K562 (cell line): ENCODE measurements at regions not wholly inside any gene's neighbourhood (a gene's known extent, or its start where the extent isn't known, plus 50 kb on each side); places are given as distances from the start of the nearest gene placed in this dataset.

Experiments
- ATF4 ChIP-seq: fragments of 450-650 bp; formaldehyde crosslinking; IDR thresholded peaks from 2 replicates; pipeline ENCODE4 v1.4.0; 2022; ENCODE audit warnings: mild to moderate bottlenecking, moderate library complexity
- BRCA1 ChIP-seq, 2 experiments: fragments of 450-650 bp in 1 of 2; sonication (generic) in 1 of 2; formaldehyde crosslinking in 1 of 2; IDR thresholded peaks; 2 replicates each; pipeline versions ENCODE4 v1.5.0 to v1.6.1; 2017 to 2020; ENCODE audit warnings: mild to moderate bottlenecking in 1 of 2, missing genetic modification reagents in 1 of 2
- CBFA2T3 ChIP-seq: fragments of 450-650 bp; IDR thresholded peaks from 2 replicates; pipeline ENCODE4 v1.6.1; 2017
- CTCFL ChIP-seq: IDR thresholded peaks from 2 replicates; pipeline ENCODE4 v1.6.1; 2011; ENCODE audit warnings: borderline replicate concordance, low read depth, mild to moderate bottlenecking, moderate library complexity, low read length; ENCODE audit not compliant: insufficient read depth, poor library complexity, severe bottlenecking
- DMBX1 ChIP-seq: fragments of 250-450 bp; sonication (Bioruptor Pico); IDR thresholded peaks from 2 replicates; pipeline ENCODE4 v1.8.0; 2022; ENCODE audit warnings: inconsistent platforms, mild to moderate bottlenecking, moderate library complexity, borderline replicate concordance
- DPF2 ChIP-seq: fragments of 450-650 bp; IDR thresholded peaks from 2 replicates; pipeline ENCODE4 v1.6.1; 2016
- ELF2 ChIP-seq: fragments of 250-450 bp; sonication (Bioruptor Pico); IDR thresholded peaks from 2 replicates; pipeline ENCODE4 v1.5.0; 2021; ENCODE audit warnings: mild to moderate bottlenecking
- ELF4 ChIP-seq: fragments of 450-650 bp; formaldehyde crosslinking; IDR thresholded peaks from 2 replicates; pipeline ENCODE4 v1.4.0; 2022; ENCODE audit warnings: missing genetic modification characterization
- EZH2 ChIP-seq: IDR thresholded peaks from 2 replicates; pipeline ENCODE4 v1.6.1; 2012; ENCODE audit warnings: low read depth, mild to moderate bottlenecking, inconsistent platforms, low read length, borderline replicate concordance
- GABPB1 ChIP-seq: sonication (generic); formaldehyde crosslinking; IDR thresholded peaks from 2 replicates; pipeline ENCODE4 v1.8.0; 2022; ENCODE audit warnings: mild to moderate bottlenecking, missing genetic modification reagents
- HLTF ChIP-seq: fragments of 450-650 bp; IDR thresholded peaks from 2 replicates; pipeline ENCODE4 v1.6.1; 2016
- MCM3 ChIP-seq: fragments of 450-650 bp; IDR thresholded peaks from 2 replicates; pipeline ENCODE4 v1.6.1; 2016
- MNT ChIP-seq, 2 experiments: fragments of 450-650 bp; conservative IDR thresholded peaks; 2 replicates each; pipeline ENCODE4 v1.6.1; 2017; ENCODE audit warnings: mild to moderate bottlenecking in 2 of 2, moderate library complexity in 2 of 2
- MTF1 ChIP-seq: fragments of 250-450 bp; sonication (Bioruptor Pico); IDR thresholded peaks from 2 replicates; pipeline ENCODE4 v1.9.0; 2021; ENCODE audit warnings: moderate library complexity, mild to moderate bottlenecking, inconsistent platforms, borderline replicate concordance
- NCOA1 ChIP-seq: fragments of 450-650 bp; IDR thresholded peaks from 2 replicates; pipeline ENCODE4 v1.6.1; 2016; ENCODE audit warnings: low read depth
- NFIC ChIP-seq: fragments of 450-650 bp; IDR thresholded peaks from 2 replicates; pipeline ENCODE4 v1.6.1; 2017; ENCODE audit warnings: mild to moderate bottlenecking, inconsistent platforms
- OTX1 ChIP-seq: fragments of 450-650 bp; formaldehyde crosslinking; IDR thresholded peaks from 2 replicates; pipeline ENCODE4 v1.4.0; 2022; ENCODE audit warnings: mild to moderate bottlenecking
- POLR3G ChIP-seq: IDR thresholded peaks from 2 replicates; pipeline ENCODE4 v1.6.1; 2011; ENCODE audit not compliant: insufficient read length, insufficient replicate concordance; ENCODE audit errors: extremely low read depth
- SMAD4 ChIP-seq: fragments of 250-450 bp; sonication (Bioruptor Pico); conservative IDR thresholded peaks from 2 replicates; pipeline ENCODE4 v1.8.0; 2021; ENCODE audit warnings: inconsistent platforms, mild to moderate bottlenecking, moderate library complexity
- SMARCE1 ChIP-seq: fragments of 450-650 bp; IDR thresholded peaks from 2 replicates; pipeline ENCODE4 v1.7.1; 2016; ENCODE audit warnings: mild to moderate bottlenecking
- STAT5A ChIP-seq: IDR thresholded peaks from 2 replicates; pipeline ENCODE4 v1.6.1; 2012; ENCODE audit warnings: low read length, inconsistent platforms, borderline replicate concordance
- TCF7L2 ChIP-seq: fragments of 150-350 bp; IDR thresholded peaks from 2 replicates; pipeline ENCODE4 v1.6.1; 2016; ENCODE audit warnings: low read depth, mild to moderate bottlenecking, low read length, moderate library complexity
- TSC22D4 ChIP-seq: fragments of 450-650 bp; IDR thresholded peaks from 2 replicates; pipeline ENCODE4 v1.6.1; 2016; ENCODE audit warnings: missing genetic modification characterization, missing biosample characterization, control low read depth
- ZC3H11A ChIP-seq: IDR thresholded peaks from 2 replicates; pipeline ENCODE4 v1.6.1; 2012; ENCODE audit warnings: low read depth, low read length, improper control_type of control experiment
- ZNF197 ChIP-seq: fragments of 200-800 bp; sonication (Bioruptor generic); IDR thresholded peaks from 2 replicates; pipeline ENCODE4 v1.6.1; 2016; ENCODE audit warnings: low read depth, missing genetic modification characterization, missing compliant biosample characterization
- ZNF311 ChIP-seq: fragments of 250-450 bp; sonication (Bioruptor Pico); IDR thresholded peaks from 2 replicates; pipeline ENCODE4 v1.4.0; 2020; ENCODE audit warnings: mild to moderate bottlenecking, moderate library complexity
- ZNF766 ChIP-seq: fragments of 200-800 bp; sonication (Bioruptor generic); conservative IDR thresholded peaks from 2 replicates; pipeline ENCODE4 v1.6.1; 2016; ENCODE audit warnings: missing genetic modification characterization, missing compliant biosample characterization
- ZZZ3 ChIP-seq: fragments of 450-650 bp; IDR thresholded peaks from 2 replicates; pipeline ENCODE4 v1.6.1; 2016; ENCODE audit warnings: antibody characterized with exemption, mild to moderate bottlenecking, moderate library complexity

- TF ChIP-seq BRCA1 (IDR thresholded peaks at IDR 0.05) (no peak), BRCA1 (CRISPR knock-in tag; IDR thresholded peaks at IDR 0.05) (no peak), HLTF (no peak), OTX1 (0 out of 2 replicates have a peak, but pooled peaks have one; percentile 6), ELF2 (CRISPR knock-in tag) (no peak), NFIC (0 out of 2 replicates have a peak, but pooled peaks have one; percentile 8), MTF1 (CRISPR knock-in tag) (no peak), ZNF766 (CRISPR knock-in tag) (no peak), STAT5A (peak; percentile 57; the same call in 1 of the 2 replicates), ZNF311 (CRISPR knock-in tag) (0 out of 2 replicates have a peak, but pooled peaks have one; percentile 18), POLR3G (no peak), CBFA2T3 (peak; percentile 74), GABPB1 (CRISPR knock-in tag) (no peak), ZC3H11A (no peak), ATF4 (CRISPR knock-in tag) (no peak), ELF4 (CRISPR knock-in tag) (no peak), SMAD4 (no peak), MCM3 (no peak), MNT (conservative IDR thresholded peaks at IDR 0.05) (0 out of 4 replicates have a peak, but pooled peaks have one; percentile 20 to 30), ZNF197 (no peak), TSC22D4 (tag) (no peak), TCF7L2 (no peak), EZH2 (no peak), NCOA1 (no peak), CTCFL (no peak), DPF2 (peak; percentile 95), ZZZ3 (no peak), DMBX1 (no peak), SMARCE1 (peak; percentile 96)
Observed at GRCh38 chr2:42913280-42913878, 121.0 kb upstream of the HAAO start (continued).
